ENCODE measurements at regions not wholly inside any gene's neighbourhood (a gene's known extent, or its start where the extent isn't known, plus 50 kb on each side); places are given as distances from the start of the nearest gene placed in this dataset.

- TF ChIP-seq SPI1 (IDR thresholded peaks at IDR 0.05; ENCODE audit: borderline replicate concordance, low read depth), result peak; percentile 85
- peak; percentile 83 for TF ChIP-seq GABPA (IDR thresholded peaks at IDR 0.05; ENCODE audit: low read depth)
- no peak for TF ChIP-seq CTCF (IDR thresholded peaks at IDR 0.05; ENCODE audit: insufficient read depth, low read length)
- no peak for TF ChIP-seq POLR2AphosphoS5 (IDR thresholded peaks at IDR 0.05; ENCODE audit: low read depth)
- no peak for TF ChIP-seq REST (IDR thresholded peaks at IDR 0.05; ENCODE audit: insufficient replicate concordance, low read depth)
- peak; percentile 69 to 83 for DNase-seq (ENCODE audit: low read depth in 1 of 2, low spot score in 1 of 2)
- H3K27me3 ChIP-seq (ENCODE audit: insufficient read depth, poor library complexity, severe bottlenecking), result no peaks in the 10 kb centered on the region
- peak overlapping the region; percentile 55 for H3K27ac ChIP-seq (replicated peaks)
- H3K4me3 ChIP-seq (replicated peaks; ENCODE audit: insufficient read depth, low read length), result no peak overlapping the region
These were observed 469.6 kb upstream of the DPPA4 start for GRCh38 chr3:109806929-109807328.

GRCh38 chr3:109809513-109809912 is 472.2 kb upstream of the DPPA4 start:
- Histone ChIP-seq H3K27me3 (ENCODE audit: insufficient read depth, poor library complexity, severe bottlenecking) (no peaks in the 10 kb centered on the region), H3K27ac (replicated peaks) (no peak overlapping the region), H3K4me3 (replicated peaks; ENCODE audit: insufficient read depth, low read length) (no peak overlapping the region)
- no peak for DNase-seq (ENCODE audit: low read depth in 1 of 2, low spot score in 1 of 2)
- TF ChIP-seq SPI1 (IDR thresholded peaks at IDR 0.05; ENCODE audit: borderline replicate concordance, low read depth) (no peak), CTCF (IDR thresholded peaks at IDR 0.05; ENCODE audit: insufficient read depth, low read length) (no peak), REST (IDR thresholded peaks at IDR 0.05; ENCODE audit: insufficient replicate concordance, low read depth) (no peak), POLR2AphosphoS5 (IDR thresholded peaks at IDR 0.05; ENCODE audit: low read depth) (no peak), GABPA (IDR thresholded peaks at IDR 0.05; ENCODE audit: low read depth) (no peak)

GRCh38 chr3:109818081-109818480 is 480.7 kb upstream of the DPPA4 start:
- no peak for DNase-seq (ENCODE audit: low read depth in 1 of 2, low spot score in 1 of 2)
- Histone ChIP-seq H3K27me3 (ENCODE audit: insufficient read depth, poor library complexity, severe bottlenecking) (no peaks in the 10 kb centered on the region), H3K27ac (replicated peaks) (no peak overlapping the region), H3K4me3 (replicated peaks; ENCODE audit: insufficient read depth, low read length) (no peak overlapping the region)
- TF ChIP-seq CTCF (IDR thresholded peaks at IDR 0.05; ENCODE audit: insufficient read depth, low read length) (no peak), GABPA (IDR thresholded peaks at IDR 0.05; ENCODE audit: low read depth) (no peak), REST (IDR thresholded peaks at IDR 0.05; ENCODE audit: insufficient replicate concordance, low read depth) (no peak), SPI1 (IDR thresholded peaks at IDR 0.05; ENCODE audit: borderline replicate concordance, low read depth) (no peak), POLR2AphosphoS5 (IDR thresholded peaks at IDR 0.05; ENCODE audit: low read depth) (no peak)
